ENCODE measurements at regions not wholly inside any gene's neighbourhood (a gene's known extent, or its start where the extent isn't known, plus 50 kb on each side); places are given as distances from the start of the nearest gene placed in this dataset.

DNA sequence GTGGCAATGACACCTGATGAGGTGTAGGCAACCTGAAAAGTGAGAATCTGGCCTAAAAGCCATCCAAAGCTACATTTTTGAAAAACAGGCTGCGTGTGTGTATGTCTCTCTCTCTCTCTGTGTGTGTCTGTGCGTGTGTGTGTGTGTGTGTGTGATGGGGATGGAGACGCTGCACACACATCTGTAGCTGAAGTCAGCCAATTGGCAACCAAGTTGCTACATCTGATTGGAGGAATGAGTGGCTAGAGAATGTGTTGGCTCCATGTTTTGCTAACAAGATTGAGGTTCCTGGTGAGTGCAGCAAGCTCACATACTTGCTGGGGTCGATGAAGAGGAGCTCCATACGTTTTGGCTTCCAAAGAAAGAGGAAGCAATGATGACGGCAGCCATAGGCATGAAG is 311.4 kb upstream of the NCAM1 start:
- ChIA-PET POLR2A (ENCODE audit: partially characterized antibody) (no interaction called here), CTCF (ENCODE audit: partially characterized antibody) (interaction anchor here (1.2 to 3.7 kb wide), 6 partner anchors 11 to 640 kb away, joined by 3 to 12 read pairs (median 4); no protein-coding TSS in a partner anchor)
- no peak overlapping the region for H3K27ac ChIP-seq (ENCODE audit: low read depth, low read length)
- H3K27me3 ChIP-seq (replicated peaks in 1 of 4; ENCODE audit: control insufficient read depth in 3 of 4, extremely low read depth in 1 of 4, insufficient read depth in 3 of 4, low read length in 3 of 4): no peaks in the 10 kb centered on the region
- peak overlapping the region; percentile 18 for H4K91ac ChIP-seq (replicated peaks; ENCODE audit: insufficient read length, low read length)
- no peak overlapping the region for H2BK5ac ChIP-seq (ENCODE audit: low read depth, low read length)
- H3K4me3 ChIP-seq (ENCODE audit: extremely low read depth in 1 of 4, insufficient read depth in 2 of 4, low read depth in 3 of 4, low read length in 4 of 4): no peak overlapping the region; a peak in 1 of 8 replicates
- H2BK12ac ChIP-seq (ENCODE audit: low read depth, low read length): no peak overlapping the region
- no peak for DNase-seq (ENCODE audit: low read depth in 1 of 2, low spot score in 2 of 2)
- H3K56ac ChIP-seq (replicated peaks; ENCODE audit: insufficient read length, low read depth, low read length): no peak overlapping the region
- H3K23me2 ChIP-seq (ENCODE audit: low read depth, low read length): no peaks in the 10 kb centered on the region
- H3K14ac ChIP-seq (ENCODE audit: insufficient read length): no peak overlapping the region
- H4K5ac ChIP-seq (ENCODE audit: insufficient read length, low read depth, low read length): no peak overlapping the region
- H3K18ac ChIP-seq (ENCODE audit: extremely low read depth, low read length): no peak overlapping the region
- H3K9ac ChIP-seq (replicated peaks in 1 of 4; ENCODE audit: extremely low read depth in 1 of 4, low read depth in 3 of 4, low read length in 3 of 4): no peak overlapping the region; a peak in 1 of 7 replicates
- H4K8ac ChIP-seq (ENCODE audit: extremely low read depth, insufficient read depth, low read length): no peak overlapping the region
- FAIRE-seq: no peak
- H3K4me1 ChIP-seq (replicated peaks in 1 of 4; ENCODE audit: control insufficient read depth in 3 of 4, insufficient read depth in 4 of 4, low read length in 3 of 4): peaks cover 0 to 4% (median 0%) of the 10 kb centered on the region in 4 experiments; a peak in 2 of 7 replicates
- H2BK20ac ChIP-seq (ENCODE audit: low read length): no peak overlapping the region
- H3K4ac ChIP-seq (replicated peaks; ENCODE audit: insufficient read length, low read depth, low read length): no peak overlapping the region
- H4K20me1 ChIP-seq (replicated peaks in 1 of 2; ENCODE audit: control insufficient read depth in 1 of 2, insufficient read depth in 2 of 2, low read length in 2 of 2): no peaks in the 10 kb centered on the region
- no peak overlapping the region for H3K4me2 ChIP-seq (ENCODE audit: insufficient read depth in 1 of 2, low read depth in 2 of 2, low read length in 2 of 2)
- H3K36me3 ChIP-seq (ENCODE audit: control insufficient read depth in 2 of 4, insufficient read depth in 4 of 4, low read length in 3 of 4): no peaks in the 10 kb centered on the region
- H2BK15ac ChIP-seq (ENCODE audit: low read length): no peak overlapping the region
- H2BK120ac ChIP-seq (replicated peaks; ENCODE audit: low read depth, low read length): no peak overlapping the region
- H2AK5ac ChIP-seq (ENCODE audit: low read depth, low read length): no peak overlapping the region
- 74% methylated on average over 6 of the region's 6 CpGs; no CpG with 5 or more reads in 1 of the 2 experiments for WGBS, 2 experiments (ENCODE audit: extremely low coverage in 1 of 2, insufficient coverage in 1 of 2, insufficient read length in 1 of 2, insufficient replicate concordance in 2 of 2, low coverage in 1 of 2, low lambda C conversion rate in 2 of 2, missing lambda C conversion rate in 1 of 2)
- H3K23ac ChIP-seq (ENCODE audit: insufficient read length): no peak overlapping the region
- H3K79me2 ChIP-seq (ENCODE audit: control insufficient read depth in 1 of 2, insufficient read depth in 2 of 2, low read length in 2 of 2): no peaks in the 10 kb centered on the region
- H2AFZ ChIP-seq (ENCODE audit: low read length): peak overlapping the region; percentile 85; the same call in 1 of the 2 replicates
- H3K79me1 ChIP-seq (ENCODE audit: low read depth, low read length): no peaks in the 10 kb centered on the region
- 0 out of 4 replicates have a peak, but pooled peaks cover 0 to 2% of the 10 kb centered on the region in 2 experiments for H3K9me3 ChIP-seq (ENCODE audit: insufficient read depth in 2 of 2, low read depth in 1 of 2, low read length in 1 of 2)
- TF ChIP-seq, protein P1, sequence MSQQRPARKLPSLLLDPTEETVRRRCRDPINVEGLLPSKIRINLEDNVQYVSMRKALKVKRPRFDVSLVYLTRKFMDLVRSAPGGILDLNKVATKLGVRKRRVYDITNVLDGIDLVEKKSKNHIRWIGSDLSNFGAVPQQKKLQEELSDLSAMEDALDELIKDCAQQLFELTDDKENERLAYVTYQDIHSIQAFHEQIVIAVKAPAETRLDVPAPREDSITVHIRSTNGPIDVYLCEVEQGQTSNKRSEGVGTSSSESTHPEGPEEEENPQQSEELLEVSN (IDR thresholded peaks at IDR 0.05): no peak
- TF ChIP-seq BRCA1 (IDR thresholded peaks at IDR 0.05; ENCODE audit: low read depth, low read length) (no peak), GTF2F1 (IDR thresholded peaks at IDR 0.05; ENCODE audit: borderline replicate concordance, low read depth, low read length) (no peak), TAF1 (IDR thresholded peaks at IDR 0.05; ENCODE audit: low read depth, low read length) (no peak), TAF7 (optimal IDR thresholded peaks at IDR 0.05; ENCODE audit: borderline replicate concordance, low read depth, low read length) (no peak), RNF2 (IDR thresholded peaks at IDR 0.05; ENCODE audit: borderline replicate concordance, low read depth, low read length, missing control alignments, poor library complexity, severe bottlenecking) (no peak), SRF (IDR thresholded peaks at IDR 0.05; ENCODE audit: low read depth, low read length) (no peak)
- TF ChIP-seq, protein P2, sequence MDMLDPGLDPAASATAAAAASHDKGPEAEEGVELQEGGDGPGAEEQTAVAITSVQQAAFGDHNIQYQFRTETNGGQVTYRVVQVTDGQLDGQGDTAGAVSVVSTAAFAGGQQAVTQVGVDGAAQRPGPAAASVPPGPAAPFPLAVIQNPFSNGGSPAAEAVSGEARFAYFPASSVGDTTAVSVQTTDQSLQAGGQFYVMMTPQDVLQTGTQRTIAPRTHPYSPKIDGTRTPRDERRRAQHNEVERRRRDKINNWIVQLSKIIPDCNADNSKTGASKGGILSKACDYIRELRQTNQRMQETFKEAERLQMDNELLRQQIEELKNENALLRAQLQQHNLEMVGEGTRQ (IDR thresholded peaks at IDR 0.05; ENCODE audit: low read length): no peak
- TF ChIP-seq, protein P3, sequence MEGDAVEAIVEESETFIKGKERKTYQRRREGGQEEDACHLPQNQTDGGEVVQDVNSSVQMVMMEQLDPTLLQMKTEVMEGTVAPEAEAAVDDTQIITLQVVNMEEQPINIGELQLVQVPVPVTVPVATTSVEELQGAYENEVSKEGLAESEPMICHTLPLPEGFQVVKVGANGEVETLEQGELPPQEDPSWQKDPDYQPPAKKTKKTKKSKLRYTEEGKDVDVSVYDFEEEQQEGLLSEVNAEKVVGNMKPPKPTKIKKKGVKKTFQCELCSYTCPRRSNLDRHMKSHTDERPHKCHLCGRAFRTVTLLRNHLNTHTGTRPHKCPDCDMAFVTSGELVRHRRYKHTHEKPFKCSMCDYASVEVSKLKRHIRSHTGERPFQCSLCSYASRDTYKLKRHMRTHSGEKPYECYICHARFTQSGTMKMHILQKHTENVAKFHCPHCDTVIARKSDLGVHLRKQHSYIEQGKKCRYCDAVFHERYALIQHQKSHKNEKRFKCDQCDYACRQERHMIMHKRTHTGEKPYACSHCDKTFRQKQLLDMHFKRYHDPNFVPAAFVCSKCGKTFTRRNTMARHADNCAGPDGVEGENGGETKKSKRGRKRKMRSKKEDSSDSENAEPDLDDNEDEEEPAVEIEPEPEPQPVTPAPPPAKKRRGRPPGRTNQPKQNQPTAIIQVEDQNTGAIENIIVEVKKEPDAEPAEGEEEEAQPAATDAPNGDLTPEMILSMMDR (IDR thresholded peaks at IDR 0.05; ENCODE audit: control extremely low read depth in 1 of 3, insufficient read depth in 1 of 3, low read depth in 1 of 3, low read length in 3 of 3): no peak

Data from H1 (cell line).